HEK293 (cell line): ENCODE measurements at regions not wholly inside any gene's neighbourhood (a gene's known extent, or its start where the extent isn't known, plus 50 kb on each side); places are given as distances from the start of the nearest gene placed in this dataset.

Experiments
- CTCF ChIA-PET: fragments of 350-600 bp; formaldehyde crosslinking; extraction: SDS; loops from one replicate; lab custom pipeline; 2021; ENCODE audit warnings: antibody characterized with exemption; lab: Yijun Ruan, JAX
- POLR2A ChIA-PET: fragments of 300-600 bp; formaldehyde crosslinking; extraction: SDS; loops from one replicate; lab custom pipeline; 2020; ENCODE audit warnings: antibody characterized with exemption, inconsistent platforms; lab: Yijun Ruan, JAX
- H3K27ac ChIP-seq: fragments of 200-500 bp; sonication (Bioruptor generic); 2 replicates; pipeline ENCODE4 v1.5.1; 2014; ENCODE audit warnings: low read depth, low read length, control low read depth, inconsistent platforms; ENCODE audit errors: extremely low read depth
- H3K36me3 ChIP-seq, 2 experiments: fragments of 200-500 bp in 1 of 2; sonication (Bioruptor generic) in 1 of 2; 1 replicate in 1 of 2; 2 replicates in 1 of 2; pipeline ENCODE4 v1.5.1; 2014 to 2017; ENCODE audit warnings: inconsistent platforms in 2 of 2, low read length in 2 of 2; ENCODE audit not compliant: control insufficient read depth in 2 of 2, insufficient read depth in 1 of 2
- H3K4me1 ChIP-seq: fragments of 200-500 bp; sonication (Bioruptor generic); 2 replicates; pipeline ENCODE4 v1.5.1; 2014; ENCODE audit warnings: mild to moderate bottlenecking, low read length, inconsistent platforms; ENCODE audit not compliant: control insufficient read depth, insufficient read depth
- H3K4me3 ChIP-seq: 2 replicates; pipeline ENCODE4 v1.5.1; 2011; ENCODE audit warnings: low read depth, mild to moderate bottlenecking, control low read depth, low read length, moderate library complexity
- H3K9me3 ChIP-seq: fragments of 200-500 bp; sonication (Bioruptor generic); 2 replicates; pipeline ENCODE4 v1.5.1; 2014; ENCODE audit warnings: low read depth, low read length, inconsistent platforms; ENCODE audit not compliant: control insufficient read depth, insufficient read depth
- AEBP2 ChIP-seq: fragments of 450-650 bp; formaldehyde crosslinking; IDR thresholded peaks from 2 replicates; pipeline ENCODE4 v1.5.1; 2016; ENCODE audit warnings: missing biosample characterization, missing genetic modification characterization, borderline replicate concordance
- BCL11B ChIP-seq: fragments of 450-650 bp; formaldehyde crosslinking; IDR thresholded peaks from 2 replicates; pipeline ENCODE4 v1.5.1; 2016; ENCODE audit warnings: low read depth, missing biosample characterization, missing genetic modification characterization
- BCL6B ChIP-seq: fragments of 450-650 bp; formaldehyde crosslinking; IDR thresholded peaks from 2 replicates; pipeline ENCODE4 v1.5.1; 2017; ENCODE audit warnings: missing biosample characterization, missing genetic modification characterization
- SP3 ChIP-seq: fragments of 450-650 bp; formaldehyde crosslinking; IDR thresholded peaks from 2 replicates; pipeline ENCODE4 v1.5.1; 2016; ENCODE audit warnings: missing biosample characterization, missing genetic modification characterization
- YY1 ChIP-seq: fragments of 450-650 bp; formaldehyde crosslinking; IDR thresholded peaks from 2 replicates; pipeline ENCODE4 v1.5.1; 2018; ENCODE audit warnings: missing biosample characterization, missing genetic modification characterization
- ZBTB7A ChIP-seq: fragments of 450-650 bp; formaldehyde crosslinking; IDR thresholded peaks from 2 replicates; pipeline ENCODE4 v1.5.1; 2016; ENCODE audit warnings: low read depth, missing biosample characterization, missing genetic modification characterization
- ZFP69B ChIP-seq: fragments of 450-650 bp; formaldehyde crosslinking; IDR thresholded peaks from 2 replicates; pipeline ENCODE4 v1.5.1; 2016; ENCODE audit warnings: missing biosample characterization, missing genetic modification characterization
- ZNF114 ChIP-seq: fragments of 450-650 bp; formaldehyde crosslinking; IDR thresholded peaks from 2 replicates; pipeline ENCODE4 v1.5.0; 2017; ENCODE audit warnings: missing biosample characterization, missing genetic modification characterization
- ZNF157 ChIP-seq: fragments of 450-650 bp; formaldehyde crosslinking; IDR thresholded peaks from 2 replicates; pipeline ENCODE4 v1.5.1; 2016; ENCODE audit warnings: missing biosample characterization, missing genetic modification characterization
- ZNF19 ChIP-seq: fragments of 450-650 bp; formaldehyde crosslinking; IDR thresholded peaks from 2 replicates; pipeline ENCODE4; 2016; ENCODE audit warnings: missing biosample characterization, missing genetic modification characterization, low read depth
- ZNF423 ChIP-seq: fragments of 450-650 bp; formaldehyde crosslinking; IDR thresholded peaks from 2 replicates; pipeline ENCODE4 v1.5.1; 2016; ENCODE audit warnings: missing biosample characterization, missing genetic modification characterization
- ZNF548 ChIP-seq: fragments of 450-650 bp; formaldehyde crosslinking; IDR thresholded peaks from 2 replicates; pipeline ENCODE4 v1.5.1; 2016; ENCODE audit warnings: missing biosample characterization, missing genetic modification characterization
- ZNF561 ChIP-seq: fragments of 450-650 bp; IDR thresholded peaks from 2 replicates; pipeline ENCODE4 v1.5.1; 2018; ENCODE audit warnings: missing biosample characterization, missing genetic modification characterization, borderline replicate concordance
- ZNF610 ChIP-seq: fragments of 450-650 bp; formaldehyde crosslinking; IDR thresholded peaks from 2 replicates; pipeline ENCODE4 v1.5.1; 2016; ENCODE audit warnings: missing biosample characterization, missing genetic modification characterization, borderline replicate concordance
- ZNF626 ChIP-seq: fragments of 450-650 bp; sonication (Bioruptor Pico); formaldehyde crosslinking; IDR thresholded peaks from 2 replicates; pipeline ENCODE4 v1.5.1; 2018; ENCODE audit warnings: missing biosample characterization, missing genetic modification characterization, inconsistent platforms
- ZSCAN16 ChIP-seq: fragments of 450-650 bp; formaldehyde crosslinking; IDR thresholded peaks from 2 replicates; pipeline ENCODE4 v1.5.1; 2016; ENCODE audit warnings: missing biosample characterization, missing genetic modification characterization

GRCh38 chr6:126091466-126091865 is 105.1 kb downstream of the TRMT11 start:
- H3K36me3 ChIP-seq = no peaks in the 10 kb centered on the region
- H3K4me3 ChIP-seq = no peak overlapping the region
- H3K4me1 ChIP-seq = no peaks in the 10 kb centered on the region
- no peaks in the 10 kb centered on the region for H3K9me3 ChIP-seq
- TF ChIP-seq ZNF157 (tag by site-specific recombination) (no peak), BCL6B (no peak), ZNF561 (tag by site-specific recombination) (no peak), AEBP2 (tag by site-specific recombination) (no peak), SP3 (tag by site-specific recombination) (no peak), ZFP69B (tag by site-specific recombination) (no peak)
- TF ChIP-seq, all 188 proteins: peak for 0
- no peak overlapping the region for H3K27ac ChIP-seq
- ChIA-PET POLR2A (interaction anchor here (0.5 kb wide), 1 partner anchor 597 kb away, joined by 4 read pairs; no protein-coding TSS in a partner anchor), CTCF (no interaction called here)

- Histone ChIP-seq H3K4me1 (no peaks in the 10 kb centered on the region), H3K4me3 (no peak overlapping the region), H3K36me3 (no peaks in the 10 kb centered on the region), H3K27ac (no peak overlapping the region), H3K9me3 (no peaks in the 10 kb centered on the region)
- ChIA-PET POLR2A (no interaction called here), CTCF (no interaction called here)
- TF ChIP-seq ZNF626 (no peak), BCL11B (no peak), ZNF423 (tag by site-specific recombination) (no peak), AEBP2 (tag by site-specific recombination) (no peak), ZNF114 (no peak), ZNF610 (tag by site-specific recombination) (no peak), ZFP69B (tag by site-specific recombination) (no peak), ZBTB7A (tag by site-specific recombination) (no peak), ZNF19 (no peak)
These were observed 106.8 kb downstream of the TRMT11 start for GRCh38 chr6:126093108-126093507.

GRCh38 chr6:126094411-126094810 is 108.1 kb downstream of the TRMT11 start:
- no peaks in the 10 kb centered on the region for H3K9me3 ChIP-seq
- ChIA-PET CTCF (no interaction called here), POLR2A (no interaction called here)
- H3K4me3 ChIP-seq = no peak overlapping the region
- no peak overlapping the region for H3K27ac ChIP-seq
- TF ChIP-seq ZSCAN16 (no peak), YY1 (tag by site-specific recombination) (no peak), ZNF548 (tag by site-specific recombination) (no peak)
- no peaks in the 10 kb centered on the region for H3K36me3 ChIP-seq
- no peaks in the 10 kb centered on the region for H3K4me1 ChIP-seq
